ENCODE measurements at regions not wholly inside any gene's neighbourhood (a gene's known extent, or its start where the extent isn't known, plus 50 kb on each side); places are given as distances from the start of the nearest gene placed in this dataset.

- Histone ChIP-seq H3K4me3 (peak overlapping the region; percentile 93), H3K36me3 (replicated peaks; ENCODE audit: insufficient read depth, low read depth) (no peaks in the 10 kb centered on the region), H3K9me3 (ENCODE audit: low read depth) (no peaks in the 10 kb centered on the region), H3K27ac (no peak overlapping the region), H2AFZ (peak overlapping the region; percentile 96), H3K27me3 (peaks cover 3% of the 10 kb centered on the region), H3K4me1 (ENCODE audit: insufficient read depth) (no peaks in the 10 kb centered on the region), H4K20me1 (ENCODE audit: insufficient read depth, poor library complexity, severe bottlenecking) (no peaks in the 10 kb centered on the region), H3K79me2 (no peaks in the 10 kb centered on the region), H3K4me2 (peak overlapping the region; percentile 98), H3K9me2 (replicated peaks; ENCODE audit: insufficient read depth) (no peaks in the 10 kb centered on the region)
- 5% methylated on average over 43 of the region's 62 CpGs for WGBS (ENCODE audit: low lambda C conversion rate, missing lambda C conversion rate)
- TF ChIP-seq EZH2phosphoT487 (IDR thresholded peaks at IDR 0.05; ENCODE audit: low read depth, severe bottlenecking, unreplicated experiment) (no peak), CTCF (IDR thresholded peaks at IDR 0.05; ENCODE audit: poor library complexity) (no peak), EZH2 (IDR thresholded peaks at IDR 0.05; ENCODE audit: borderline replicate concordance) (no peak)
- DNase-seq (ENCODE audit: low spot score): peak; percentile 69
Observed at GRCh38 chr10:108465871-108466641, 1301.5 kb upstream of the SORCS1 start.

- Histone ChIP-seq H4K20me1 (ENCODE audit: insufficient read depth, poor library complexity, severe bottlenecking) (no peaks in the 10 kb centered on the region), H3K27ac (no peak overlapping the region), H3K36me3 (replicated peaks; ENCODE audit: insufficient read depth, low read depth) (no peaks in the 10 kb centered on the region), H3K9me3 (ENCODE audit: low read depth) (no peaks in the 10 kb centered on the region), H3K4me2 (no peak overlapping the region), H3K9me2 (replicated peaks; ENCODE audit: insufficient read depth) (no peaks in the 10 kb centered on the region), H2AFZ (no peak overlapping the region), H3K4me3 (no peak overlapping the region), H3K27me3 (peaks cover 3% of the 10 kb centered on the region), H3K79me2 (no peaks in the 10 kb centered on the region), H3K4me1 (ENCODE audit: insufficient read depth) (no peaks in the 10 kb centered on the region)
- WGBS (ENCODE audit: low lambda C conversion rate, missing lambda C conversion rate): 89% methylated on average over 2 of the region's 2 CpGs
- DNase-seq (ENCODE audit: low spot score): peak; percentile 15
- no peak for TF ChIP-seq EZH2phosphoT487 (IDR thresholded peaks at IDR 0.05; ENCODE audit: low read depth, severe bottlenecking, unreplicated experiment)
- no peak for TF ChIP-seq EZH2 (IDR thresholded peaks at IDR 0.05; ENCODE audit: borderline replicate concordance)
- TF ChIP-seq CTCF (IDR thresholded peaks at IDR 0.05; ENCODE audit: poor library complexity): no peak
Observed at GRCh38 chr10:108462005-108462404, 1297.5 kb upstream of the SORCS1 start.

- no peak for TF ChIP-seq CTCF (IDR thresholded peaks at IDR 0.05; ENCODE audit: poor library complexity)
- Histone ChIP-seq H2AFZ (no peak overlapping the region), H3K4me2 (no peak overlapping the region), H3K79me2 (no peaks in the 10 kb centered on the region), H4K20me1 (ENCODE audit: insufficient read depth, poor library complexity, severe bottlenecking) (no peaks in the 10 kb centered on the region), H3K27ac (peak overlapping the region; percentile 21), H3K36me3 (replicated peaks; ENCODE audit: insufficient read depth, low read depth) (no peaks in the 10 kb centered on the region), H3K9me3 (ENCODE audit: low read depth) (no peaks in the 10 kb centered on the region), H3K4me1 (ENCODE audit: insufficient read depth) (peaks cover 14% of the 10 kb centered on the region), H3K4me3 (no peak overlapping the region), H3K9me2 (replicated peaks; ENCODE audit: insufficient read depth) (no peaks in the 10 kb centered on the region), H3K27me3 (no peaks in the 10 kb centered on the region)
- no peak for DNase-seq (ENCODE audit: low spot score)
Observed at GRCh38 chr10:108454793-108455192, 1290.3 kb upstream of the SORCS1 start.
